ENCODE measurements at regions not wholly inside any gene's neighbourhood (a gene's known extent, or its start where the extent isn't known, plus 50 kb on each side); places are given as distances from the start of the nearest gene placed in this dataset.
"Not testable (repeated sequence)": the region's sequence is repeated elsewhere in the genome, so short reads cannot be mapped to it uniquely, and the experiment has no call there.

DNA sequence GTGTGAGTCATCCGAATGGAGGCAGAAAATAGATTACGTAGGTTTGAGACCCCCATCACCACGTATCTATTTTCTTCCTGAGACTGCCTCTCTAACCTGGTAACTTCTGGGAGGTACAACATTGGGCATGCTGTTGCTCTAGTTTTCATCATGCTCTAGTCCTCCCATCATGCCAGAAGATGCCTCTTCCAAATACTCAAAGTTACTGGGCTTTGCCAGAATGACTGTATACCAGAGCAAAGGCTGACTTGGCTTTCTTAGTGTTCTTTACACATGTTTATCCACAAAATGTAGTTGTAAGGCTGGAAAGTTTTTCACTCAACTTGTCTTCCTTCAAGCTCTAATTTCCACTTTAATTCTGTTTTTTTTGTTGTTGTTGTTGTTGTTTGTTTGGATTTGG is 370.5 kb downstream of the MDFIC start:
- Mint-ChIP-seq H3K9me3 (no peaks in the 10 kb centered on the region), H3K36me3 (ENCODE audit: low read depth) (no peaks in the 10 kb centered on the region), H3K27me3 (ENCODE audit: insufficient read depth) (peaks cover 12% of the 10 kb centered on the region), H3K4me3 (no peak overlapping the region), H3K4me1 (no peaks in the 10 kb centered on the region), H3K27ac (no peak overlapping the region)
- Histone ChIP-seq H3K27ac (ENCODE audit: low read depth, low read length) (no peak overlapping the region), H3K9ac (ENCODE audit: extremely low read depth, low read length, poor library complexity, severe bottlenecking) (no peak overlapping the region), H3K36me3 (ENCODE audit: control insufficient read depth, insufficient read depth, low read length) (no peaks in the 10 kb centered on the region), H3K27me3 (ENCODE audit: control insufficient read depth, insufficient read depth, low read length, poor library complexity, severe bottlenecking) (no peaks in the 10 kb centered on the region), H3K4me1 (ENCODE audit: control insufficient read depth, insufficient read depth, low read length) (no peaks in the 10 kb centered on the region), H3K9me3 (ENCODE audit: control insufficient read depth, low read length) (no peaks in the 10 kb centered on the region), H3K4me3 (ENCODE audit: low read length) (no peak overlapping the region)
- WGBS, 2 experiments (ENCODE audit: insufficient coverage in 1 of 2, insufficient read length in 1 of 2): 92 to 93% methylated on average over 3 of the region's 3 CpGs
- no peak for DNase-seq
- TF ChIP-seq, protein P1, sequence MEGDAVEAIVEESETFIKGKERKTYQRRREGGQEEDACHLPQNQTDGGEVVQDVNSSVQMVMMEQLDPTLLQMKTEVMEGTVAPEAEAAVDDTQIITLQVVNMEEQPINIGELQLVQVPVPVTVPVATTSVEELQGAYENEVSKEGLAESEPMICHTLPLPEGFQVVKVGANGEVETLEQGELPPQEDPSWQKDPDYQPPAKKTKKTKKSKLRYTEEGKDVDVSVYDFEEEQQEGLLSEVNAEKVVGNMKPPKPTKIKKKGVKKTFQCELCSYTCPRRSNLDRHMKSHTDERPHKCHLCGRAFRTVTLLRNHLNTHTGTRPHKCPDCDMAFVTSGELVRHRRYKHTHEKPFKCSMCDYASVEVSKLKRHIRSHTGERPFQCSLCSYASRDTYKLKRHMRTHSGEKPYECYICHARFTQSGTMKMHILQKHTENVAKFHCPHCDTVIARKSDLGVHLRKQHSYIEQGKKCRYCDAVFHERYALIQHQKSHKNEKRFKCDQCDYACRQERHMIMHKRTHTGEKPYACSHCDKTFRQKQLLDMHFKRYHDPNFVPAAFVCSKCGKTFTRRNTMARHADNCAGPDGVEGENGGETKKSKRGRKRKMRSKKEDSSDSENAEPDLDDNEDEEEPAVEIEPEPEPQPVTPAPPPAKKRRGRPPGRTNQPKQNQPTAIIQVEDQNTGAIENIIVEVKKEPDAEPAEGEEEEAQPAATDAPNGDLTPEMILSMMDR (conservative IDR thresholded peaks at IDR 0.05): no peak

DNA sequence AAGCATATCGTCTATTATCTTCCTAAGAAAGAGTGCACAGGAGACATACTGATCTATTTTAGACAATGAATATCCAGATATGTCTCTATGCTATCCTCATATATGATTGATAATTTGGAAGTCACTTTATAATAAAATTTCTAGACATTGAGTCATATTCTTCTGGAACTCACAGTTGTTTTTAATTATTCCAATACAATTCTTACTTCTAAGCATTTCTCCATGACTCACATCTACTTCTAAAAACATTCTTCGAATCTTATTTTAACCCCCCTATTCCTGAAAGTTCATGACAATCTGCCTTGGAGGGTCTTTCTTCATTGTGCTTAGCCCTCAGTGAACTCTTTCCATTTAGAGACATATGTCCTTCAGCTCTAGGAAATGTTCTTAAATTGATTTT is 368.1 kb downstream of the MDFIC start:
- Histone ChIP-seq H3K9me3 (ENCODE audit: control insufficient read depth, low read length) (no peaks in the 10 kb centered on the region), H3K4me3 (ENCODE audit: low read length) (no peak overlapping the region), H3K36me3 (ENCODE audit: control insufficient read depth, insufficient read depth, low read length) (no peaks in the 10 kb centered on the region), H3K4me1 (ENCODE audit: control insufficient read depth, insufficient read depth, low read length) (no peaks in the 10 kb centered on the region), H3K9ac (ENCODE audit: extremely low read depth, low read length, poor library complexity, severe bottlenecking) (no peak overlapping the region), H3K27me3 (ENCODE audit: control insufficient read depth, insufficient read depth, low read length, poor library complexity, severe bottlenecking) (no peaks in the 10 kb centered on the region), H3K27ac (ENCODE audit: low read depth, low read length) (no peak overlapping the region)
- Mint-ChIP-seq H3K4me1 (no peaks in the 10 kb centered on the region), H3K9me3 (no peaks in the 10 kb centered on the region), H3K36me3 (ENCODE audit: low read depth) (no peaks in the 10 kb centered on the region), H3K27me3 (ENCODE audit: insufficient read depth) (peaks cover 14% of the 10 kb centered on the region), H3K4me3 (no peak overlapping the region), H3K27ac (no peak overlapping the region)
- no peak for DNase-seq
- TF ChIP-seq, protein P1 (conservative IDR thresholded peaks at IDR 0.05): no peak
- WGBS, 2 experiments (ENCODE audit: insufficient coverage in 1 of 2, insufficient read length in 1 of 2): 96 to 100% methylated on average over 1 to 2 of the region's 2 CpGs

DNA sequence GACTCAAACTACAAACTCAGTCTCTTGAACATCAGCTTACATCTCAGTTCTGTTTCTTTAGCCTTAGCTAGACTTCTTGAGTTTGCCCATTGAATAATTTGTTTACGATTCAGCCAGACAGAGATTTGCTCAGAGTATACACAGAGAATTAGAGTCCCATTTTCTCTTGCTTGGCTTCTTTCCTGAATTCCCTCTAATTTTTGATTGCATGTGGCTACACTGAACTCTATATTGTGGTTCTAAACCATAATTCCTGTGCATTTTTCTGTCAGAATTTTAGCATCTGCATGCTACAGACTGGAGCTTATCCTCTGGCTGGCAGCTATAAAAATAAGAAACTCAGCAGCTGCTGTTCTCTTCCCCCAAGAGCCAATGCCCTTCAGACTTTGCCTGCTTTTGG is 354.9 kb downstream of the MDFIC start:
- H3K4me1 Mint-ChIP-seq: no peaks in the 10 kb centered on the region
- DNase-seq: no peak

DNA sequence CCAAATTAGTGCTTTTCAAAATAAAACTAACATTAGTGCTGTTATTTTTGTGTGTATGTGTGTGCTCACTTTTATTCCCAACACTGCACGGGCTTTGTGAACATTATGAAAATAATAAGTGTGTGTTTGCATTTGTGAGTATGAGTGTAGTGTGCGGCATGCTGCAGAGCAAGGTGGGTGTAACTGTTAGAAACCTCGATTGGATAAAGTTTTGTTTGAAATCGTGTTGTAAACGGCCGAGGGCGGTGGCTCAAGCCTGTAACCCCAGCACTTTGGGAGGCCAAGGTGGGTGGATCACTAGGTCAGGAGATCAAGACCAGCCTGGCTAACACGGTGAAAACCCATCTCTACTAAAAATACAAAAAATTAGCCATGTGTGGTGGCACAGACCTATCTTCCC is 352.0 kb downstream of the MDFIC start:
- DNase-seq; H3K27ac Mint-ChIP-seq; H3K27me3 Mint-ChIP-seq (ENCODE audit: insufficient read depth); H3K9me3 Mint-ChIP-seq; H3K4me1 Mint-ChIP-seq; H3K4me1 ChIP-seq (ENCODE audit: control insufficient read depth, insufficient read depth, low read length); H3K9me3 ChIP-seq (ENCODE audit: control insufficient read depth, low read length); H3K36me3 Mint-ChIP-seq (ENCODE audit: low read depth); H3K4me3 ChIP-seq (ENCODE audit: low read length); H3K27ac ChIP-seq (ENCODE audit: low read depth, low read length); H3K36me3 ChIP-seq (ENCODE audit: control insufficient read depth, insufficient read depth, low read length); H3K4me3 Mint-ChIP-seq; H3K9ac ChIP-seq (ENCODE audit: extremely low read depth, low read length, poor library complexity, severe bottlenecking); H3K27me3 ChIP-seq (ENCODE audit: control insufficient read depth, insufficient read depth, low read length, poor library complexity, severe bottlenecking): not testable (repeated sequence)
- 90 to 94% methylated on average over 6 to 8 of the region's 8 CpGs for WGBS, 2 experiments (ENCODE audit: insufficient coverage in 1 of 2, insufficient read length in 1 of 2)

More for the DNA sequence above, 354.9 kb downstream of the MDFIC start:
- Histone ChIP-seq H3K27me3 (ENCODE audit: control insufficient read depth, insufficient read depth, low read length, poor library complexity, severe bottlenecking) (no peaks in the 10 kb centered on the region), H3K36me3 (ENCODE audit: control insufficient read depth, insufficient read depth, low read length) (no peaks in the 10 kb centered on the region), H3K27ac (ENCODE audit: low read depth, low read length) (no peak overlapping the region), H3K4me3 (ENCODE audit: low read length) (no peak overlapping the region), H3K4me1 (ENCODE audit: control insufficient read depth, insufficient read depth, low read length) (no peaks in the 10 kb centered on the region), H3K9me3 (ENCODE audit: control insufficient read depth, low read length) (no peaks in the 10 kb centered on the region), H3K9ac (ENCODE audit: extremely low read depth, low read length, poor library complexity, severe bottlenecking) (no peak overlapping the region)
- H3K4me3 Mint-ChIP-seq: no peak overlapping the region
- H3K27ac Mint-ChIP-seq: no peak overlapping the region
- no peaks in the 10 kb centered on the region for H3K9me3 Mint-ChIP-seq
- no peaks in the 10 kb centered on the region for H3K27me3 Mint-ChIP-seq (ENCODE audit: insufficient read depth)
- 98 to 100% methylated on average over 1 of the region's 1 CpG for WGBS, 2 experiments (ENCODE audit: insufficient coverage in 1 of 2, insufficient read length in 1 of 2)
- TF ChIP-seq, protein P1 (conservative IDR thresholded peaks at IDR 0.05): no peak
- no peaks in the 10 kb centered on the region for H3K36me3 Mint-ChIP-seq (ENCODE audit: low read depth)

All from endodermal cell (in vitro differentiated cells).